ENCODE measurements at regions not wholly inside any gene's neighbourhood (a gene's known extent, or its start where the extent isn't known, plus 50 kb on each side); places are given as distances from the start of the nearest gene placed in this dataset.

DNA sequence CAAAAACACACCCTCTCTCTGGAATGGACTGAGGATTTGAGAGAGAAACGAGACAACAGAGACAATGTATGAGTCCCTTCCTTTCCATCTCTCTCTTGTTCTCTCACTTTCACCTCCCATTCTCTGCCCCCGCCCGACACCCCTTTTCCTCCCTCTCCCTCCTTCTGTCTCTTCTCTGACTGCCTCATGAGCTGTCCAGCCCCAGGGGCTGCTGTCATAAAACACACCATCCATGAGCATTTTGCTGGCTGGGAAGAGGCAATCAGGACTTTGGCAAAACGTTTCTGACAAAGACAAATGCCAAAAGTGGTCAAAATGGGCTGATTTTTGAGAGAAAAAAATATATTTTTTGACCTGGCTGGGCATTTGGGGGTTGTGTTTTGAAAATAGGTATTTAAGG is 377.2 kb downstream of the EN1 start:
- no peak for TF ChIP-seq POLR2A (IDR thresholded peaks at IDR 0.05)
- TF ChIP-seq, protein P1, sequence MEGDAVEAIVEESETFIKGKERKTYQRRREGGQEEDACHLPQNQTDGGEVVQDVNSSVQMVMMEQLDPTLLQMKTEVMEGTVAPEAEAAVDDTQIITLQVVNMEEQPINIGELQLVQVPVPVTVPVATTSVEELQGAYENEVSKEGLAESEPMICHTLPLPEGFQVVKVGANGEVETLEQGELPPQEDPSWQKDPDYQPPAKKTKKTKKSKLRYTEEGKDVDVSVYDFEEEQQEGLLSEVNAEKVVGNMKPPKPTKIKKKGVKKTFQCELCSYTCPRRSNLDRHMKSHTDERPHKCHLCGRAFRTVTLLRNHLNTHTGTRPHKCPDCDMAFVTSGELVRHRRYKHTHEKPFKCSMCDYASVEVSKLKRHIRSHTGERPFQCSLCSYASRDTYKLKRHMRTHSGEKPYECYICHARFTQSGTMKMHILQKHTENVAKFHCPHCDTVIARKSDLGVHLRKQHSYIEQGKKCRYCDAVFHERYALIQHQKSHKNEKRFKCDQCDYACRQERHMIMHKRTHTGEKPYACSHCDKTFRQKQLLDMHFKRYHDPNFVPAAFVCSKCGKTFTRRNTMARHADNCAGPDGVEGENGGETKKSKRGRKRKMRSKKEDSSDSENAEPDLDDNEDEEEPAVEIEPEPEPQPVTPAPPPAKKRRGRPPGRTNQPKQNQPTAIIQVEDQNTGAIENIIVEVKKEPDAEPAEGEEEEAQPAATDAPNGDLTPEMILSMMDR (IDR thresholded peaks at IDR 0.05), result no peak

Measured in thyroid gland (tissue), 4 donors.